GM21526 (cell line): ENCODE measurements at regions not wholly inside any gene's neighbourhood (a gene's known extent, or its start where the extent isn't known, plus 50 kb on each side); places are given as distances from the start of the nearest gene placed in this dataset.

ENCODE experiments used
- ATAC-seq: cut with Tn5 transposase; IDR thresholded peaks from one replicate; pipeline ENCODE4 v1.9.1; 2021; ENCODE audit warnings: moderate library complexity; ENCODE audit not compliant: unreplicated experiment, low FRiP score

DNA sequence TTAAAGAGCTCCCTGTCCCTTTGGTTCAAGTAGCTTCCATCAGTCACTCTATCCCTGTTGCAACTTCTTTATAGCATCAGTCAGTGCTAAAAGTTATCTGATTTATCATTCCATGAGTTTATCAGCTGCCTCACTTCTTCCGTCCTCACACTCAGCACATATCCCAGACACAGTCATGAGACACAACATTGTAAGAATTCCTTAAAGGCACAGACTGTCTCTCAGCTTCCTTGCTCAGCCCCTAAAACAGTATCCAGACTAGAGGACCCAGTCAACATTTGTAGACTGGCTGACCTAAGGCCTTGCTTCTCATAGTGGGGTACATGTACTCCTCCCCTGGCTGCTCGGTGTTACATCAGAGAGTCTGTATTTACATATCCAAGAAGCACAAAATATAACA, 164.9 kb upstream of the ADGRL2 start:
- ATAC-seq = no peak

DNA sequence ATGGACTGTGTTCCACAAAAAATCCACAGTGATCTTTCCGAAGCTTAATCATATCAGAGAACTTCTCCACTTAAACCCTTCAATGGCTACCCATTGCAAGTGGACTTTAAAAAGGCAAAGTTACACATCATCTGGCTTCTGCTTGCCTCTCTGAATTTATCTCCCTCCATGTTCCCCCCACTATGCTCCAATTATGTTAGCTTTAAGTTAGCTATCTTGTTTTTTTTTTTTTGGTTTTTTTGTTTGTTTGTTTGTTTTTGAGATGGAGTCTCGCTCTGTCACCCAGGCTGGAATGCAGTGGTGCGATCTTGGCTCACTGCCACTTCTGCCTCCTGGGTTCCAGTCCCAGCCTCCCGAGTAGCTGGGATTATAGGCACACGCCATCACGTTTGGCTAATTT, 166.4 kb upstream of the ADGRL2 start:
- no peak for ATAC-seq

DNA sequence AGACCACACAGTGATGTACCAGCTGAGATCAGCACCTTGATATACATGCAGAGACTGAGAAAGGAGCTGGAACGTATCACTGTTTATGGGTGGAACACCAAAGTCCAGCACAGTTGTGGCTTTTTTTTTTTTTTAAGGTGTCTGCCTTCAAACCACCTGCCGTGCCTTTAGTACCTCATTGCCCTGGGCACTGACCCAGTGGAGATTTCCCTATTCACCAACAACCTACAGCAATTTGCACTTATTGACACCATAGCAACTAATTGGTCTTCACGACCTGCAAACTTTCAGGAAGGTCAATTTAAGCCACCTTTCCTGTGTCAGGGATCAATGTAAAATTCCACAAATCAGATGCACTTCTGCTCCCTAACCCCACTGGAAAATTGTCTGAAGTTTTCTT, 181.6 kb upstream of the ADGRL2 start:
- ATAC-seq = no peak

DNA sequence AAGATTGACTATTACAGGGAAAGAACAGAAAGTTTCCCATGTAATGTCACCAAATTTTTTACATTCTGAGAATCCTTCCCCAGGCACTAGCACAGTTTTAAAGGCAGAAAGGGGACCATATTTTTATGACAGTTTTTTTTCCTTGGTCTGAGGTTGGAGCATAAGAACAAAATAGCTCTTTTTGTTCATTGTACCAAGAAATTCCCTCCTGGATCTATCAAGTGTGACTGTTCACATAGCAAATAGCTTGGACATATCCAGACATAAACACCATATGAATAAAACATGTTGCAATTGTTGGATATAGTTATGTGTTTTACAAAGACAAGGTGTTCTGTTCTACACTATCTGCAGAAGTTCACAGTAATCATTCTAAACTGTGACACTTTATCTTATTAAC, 182.4 kb upstream of the ADGRL2 start:
- ATAC-seq = no peak

DNA sequence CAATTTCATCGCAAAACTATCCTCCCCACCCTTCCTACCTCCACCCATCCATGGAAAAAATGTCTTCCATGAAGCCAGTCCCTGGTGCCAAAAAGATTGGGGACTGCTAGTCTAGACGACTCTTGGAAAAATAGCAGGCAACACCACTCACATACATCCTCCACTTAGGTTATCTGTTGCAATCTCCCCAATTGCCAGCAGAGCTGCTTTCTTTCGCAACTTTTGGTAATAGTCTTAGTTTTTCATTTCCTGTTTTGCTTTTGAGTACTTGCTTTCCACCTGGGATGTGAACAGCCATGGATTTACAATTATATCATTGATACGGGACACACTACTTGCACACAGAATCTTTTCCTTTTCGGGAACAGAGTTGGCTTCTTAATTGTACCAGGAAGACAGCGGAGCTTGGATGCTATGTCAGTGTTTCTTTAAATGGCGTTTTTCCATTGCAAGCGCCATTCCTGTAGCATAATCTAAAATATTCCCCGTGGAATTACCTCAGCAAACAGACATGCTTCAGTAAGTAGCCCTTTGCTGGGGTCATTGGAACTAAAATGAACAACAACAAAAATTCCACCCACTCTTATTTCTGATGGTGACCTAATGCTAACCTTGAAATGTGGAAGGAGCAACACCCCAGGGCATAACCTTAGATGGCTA, 183.3 kb upstream of the ADGRL2 start:
- ATAC-seq = no peak

DNA sequence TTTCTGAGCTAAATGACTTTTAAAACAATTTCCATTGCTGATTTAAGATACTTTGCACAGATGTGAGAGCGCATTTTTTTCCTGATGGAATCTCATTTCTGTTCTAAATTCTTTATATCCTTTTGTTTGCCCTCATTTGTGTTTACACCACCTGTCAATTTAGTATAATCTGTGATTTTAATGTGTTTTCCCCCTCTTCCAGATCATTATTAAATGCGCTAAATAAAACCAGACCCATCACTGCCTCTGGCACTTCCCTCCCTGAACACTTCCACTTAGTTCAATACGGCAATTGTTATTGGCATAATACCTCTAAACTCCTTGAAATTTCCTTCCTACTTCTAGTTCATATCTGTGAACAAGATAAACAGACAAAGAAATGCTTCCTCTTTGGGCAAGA, 186.9 kb upstream of the ADGRL2 start:
- no peak for ATAC-seq

DNA sequence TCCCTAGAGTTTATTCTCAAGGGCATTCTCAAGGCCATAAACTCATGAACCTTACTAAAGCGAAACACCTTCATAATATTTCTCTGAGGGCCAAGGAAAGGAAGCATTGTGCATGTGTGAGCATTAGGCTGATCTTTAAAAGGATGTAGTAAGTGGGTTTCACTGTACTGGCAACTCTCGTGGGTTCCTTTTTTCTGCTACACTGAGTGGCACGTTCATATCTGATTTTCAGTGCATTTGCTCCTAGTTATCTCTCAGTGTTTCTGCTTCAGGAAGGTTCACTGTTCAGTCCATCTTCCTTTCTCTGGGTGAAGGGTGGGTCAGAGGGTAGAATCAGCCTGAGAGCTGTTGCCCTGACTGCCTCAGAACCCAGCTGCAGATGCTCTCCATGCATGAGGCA, 192.8 kb upstream of the ADGRL2 start:
- no peak for ATAC-seq

DNA sequence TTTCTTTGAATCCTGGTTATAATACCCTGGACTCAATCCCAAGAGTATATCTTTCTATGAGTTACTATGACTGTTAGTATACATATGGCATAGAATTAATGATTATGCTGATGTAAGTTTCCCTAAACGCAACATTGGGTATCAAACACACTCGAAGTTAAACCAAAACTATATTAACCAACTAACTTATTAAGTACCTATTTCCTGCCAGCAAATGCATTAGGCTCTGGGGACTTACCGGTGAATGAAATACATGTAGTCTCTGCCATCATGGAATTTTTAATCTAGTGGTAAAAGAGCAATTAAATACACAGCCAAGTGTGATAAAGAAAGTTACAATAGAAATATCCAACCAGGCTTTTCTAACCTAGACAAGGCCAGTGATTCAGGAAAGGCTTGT, 193.6 kb upstream of the ADGRL2 start:
- no peak for ATAC-seq

DNA sequence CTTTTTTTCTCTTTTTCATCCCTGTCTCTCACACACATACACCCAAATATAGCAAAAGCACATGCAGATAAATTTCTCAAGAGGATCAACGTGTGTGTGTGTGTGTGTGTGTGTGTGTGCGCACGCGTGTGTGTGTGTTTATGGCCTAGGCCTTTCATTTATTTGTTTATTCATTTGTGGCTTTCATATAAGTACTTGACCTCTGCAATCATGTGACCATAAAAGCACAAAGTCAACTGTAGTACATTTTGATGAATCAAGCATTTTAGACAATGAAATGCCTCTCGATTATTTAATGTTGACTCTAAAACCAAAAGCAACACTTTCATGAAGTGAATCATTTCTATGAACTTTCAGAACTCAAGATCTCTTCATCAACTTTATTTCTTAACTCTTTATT, 194.1 kb upstream of the ADGRL2 start:
- no peak for ATAC-seq

DNA sequence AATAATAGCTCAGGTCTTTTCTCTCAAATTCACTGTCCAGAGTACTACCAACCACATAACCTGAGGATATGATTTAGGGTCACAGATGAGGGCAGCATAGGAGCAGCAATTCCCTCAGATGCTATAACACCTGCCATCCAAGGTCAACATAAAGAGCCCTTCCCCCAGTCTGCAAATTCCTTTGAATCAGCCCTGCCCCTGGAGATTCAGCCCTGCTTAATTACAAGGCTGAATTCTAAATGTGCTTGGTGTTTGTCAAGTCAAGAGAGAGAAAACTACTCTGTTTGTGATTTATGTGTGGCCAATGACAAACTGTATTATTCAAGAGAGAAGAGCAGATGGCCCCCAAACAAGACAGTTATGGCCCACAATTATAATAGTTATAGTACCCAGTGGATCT, 195.7 kb upstream of the ADGRL2 start:
- no peak for ATAC-seq

DNA sequence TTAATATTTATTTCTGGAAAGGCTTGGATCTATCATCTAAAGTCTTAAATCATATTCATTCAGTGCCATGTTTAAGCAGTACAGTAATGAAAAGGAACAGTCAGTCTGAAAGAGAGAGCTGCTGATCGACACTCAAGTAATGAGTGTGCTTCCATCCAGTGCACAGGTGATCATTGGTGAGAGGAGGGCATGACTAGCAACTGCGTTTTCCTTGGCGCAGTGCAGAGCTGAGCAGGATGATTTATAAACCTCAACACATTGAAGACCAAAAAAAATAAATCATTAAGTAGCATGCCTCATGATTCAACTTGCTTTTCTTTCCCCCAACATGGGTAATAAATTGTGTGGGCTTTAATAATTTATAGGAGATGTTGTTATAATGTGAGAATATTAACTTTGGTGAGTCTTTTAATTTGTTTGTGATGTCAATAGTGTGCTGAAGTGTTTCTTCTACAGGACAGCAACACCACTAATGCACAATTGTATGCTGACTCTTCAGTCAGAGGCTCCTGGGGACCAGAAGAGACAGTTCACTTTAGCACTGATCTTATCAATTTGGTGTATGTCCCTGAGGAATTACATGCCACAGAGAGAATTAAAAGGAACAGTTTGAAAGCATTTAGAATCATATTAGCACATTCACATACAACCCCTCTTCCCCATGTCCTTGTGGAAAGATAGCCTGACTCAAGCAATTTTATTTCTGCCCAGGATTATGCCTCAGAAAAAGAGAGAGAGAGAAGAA, 199.7 kb upstream of the ADGRL2 start:
- peak; percentile 54 for ATAC-seq

DNA sequence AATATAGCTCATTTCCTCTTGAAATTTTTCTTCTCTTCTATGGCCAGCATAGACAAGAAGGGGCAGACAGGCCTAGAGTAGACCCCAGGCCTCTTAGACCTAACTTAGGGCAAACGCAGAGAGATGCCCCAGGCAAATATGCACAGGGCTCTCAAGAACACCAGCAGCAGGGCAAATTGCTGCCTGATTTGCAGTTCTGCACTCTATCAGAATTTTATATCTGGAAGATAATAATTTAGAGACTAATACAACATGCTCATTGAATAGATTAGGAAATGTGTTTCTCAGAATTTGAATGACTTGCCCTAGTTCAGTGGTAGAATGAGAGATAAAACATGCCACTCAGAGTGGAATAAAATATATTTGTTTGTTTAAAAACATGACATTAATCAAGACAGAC, 200.4 kb upstream of the ADGRL2 start:
- no peak for ATAC-seq

DNA sequence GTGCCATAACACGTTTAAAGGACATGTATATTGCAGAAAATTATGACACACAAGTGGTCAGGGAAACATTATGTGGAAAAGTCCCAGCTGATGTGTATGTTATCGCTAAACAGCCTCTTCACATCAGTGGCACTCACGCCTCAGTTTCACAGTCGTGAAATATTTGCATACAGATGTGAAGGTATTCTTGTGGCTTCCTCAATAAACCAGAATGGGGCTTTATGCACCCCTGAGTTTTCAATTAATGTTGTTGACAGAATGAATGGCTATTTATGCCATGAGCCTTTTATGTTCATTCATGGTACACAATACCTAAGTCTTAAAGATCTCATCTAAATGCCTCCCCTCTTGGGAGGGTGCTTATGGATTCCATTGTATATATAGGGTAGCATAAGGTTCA, 202.1 kb upstream of the ADGRL2 start:
- ATAC-seq = peak; percentile 64

DNA sequence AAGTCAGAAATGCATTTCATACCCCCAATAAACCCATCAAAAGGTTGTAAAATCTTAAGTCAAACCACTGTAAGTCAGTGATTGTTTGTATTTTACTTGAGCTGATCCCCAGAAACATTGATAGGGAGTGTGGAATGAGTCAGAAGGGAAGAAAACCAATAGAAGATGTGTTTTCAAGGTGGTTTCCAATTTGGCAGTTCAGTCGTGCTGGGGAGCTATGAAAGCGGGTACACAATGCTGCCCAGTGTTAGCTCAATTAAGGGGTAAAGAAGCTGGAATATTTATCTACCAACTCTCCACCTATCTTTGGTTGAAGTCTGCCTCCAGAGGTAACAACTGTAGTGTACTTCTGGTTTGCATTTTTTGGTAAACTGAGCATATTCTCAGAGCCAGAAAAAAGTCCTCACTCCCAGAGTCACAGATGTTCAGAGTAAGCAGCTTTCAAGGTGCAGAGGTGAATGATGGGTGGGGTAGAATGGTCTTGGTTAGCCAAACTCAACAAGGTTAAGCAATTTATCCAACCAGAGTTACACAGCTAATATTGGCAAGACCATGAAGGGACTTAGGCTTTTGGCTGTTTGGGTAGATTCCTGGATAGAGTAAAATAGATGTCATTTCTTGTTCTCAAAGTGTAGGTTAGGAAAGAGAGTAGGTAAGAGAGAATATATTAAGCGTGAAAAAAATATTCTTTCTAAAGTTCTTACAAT, 202.9 kb upstream of the ADGRL2 start:
- ATAC-seq = no peak

DNA sequence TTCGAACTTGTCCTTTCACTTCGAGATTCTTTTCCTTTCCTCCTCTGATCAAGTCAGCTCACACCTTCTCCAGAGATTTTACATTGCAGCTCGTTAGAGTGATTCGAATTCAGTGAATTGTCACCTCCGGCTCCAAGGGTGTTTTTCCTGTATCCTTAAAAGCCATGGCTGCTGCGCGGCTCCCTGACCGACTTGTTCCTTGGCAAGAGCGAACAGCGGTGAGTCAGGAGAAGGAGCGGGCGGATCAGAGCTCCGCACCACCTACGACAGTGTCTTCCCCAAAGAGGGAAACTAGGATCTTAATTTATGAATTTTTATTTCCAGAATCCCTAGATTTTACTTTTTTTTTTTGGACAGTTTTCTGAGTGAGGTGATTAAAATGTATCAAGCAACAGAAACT, 204.4 kb upstream of the ADGRL2 start:
- ATAC-seq = no peak

DNA sequence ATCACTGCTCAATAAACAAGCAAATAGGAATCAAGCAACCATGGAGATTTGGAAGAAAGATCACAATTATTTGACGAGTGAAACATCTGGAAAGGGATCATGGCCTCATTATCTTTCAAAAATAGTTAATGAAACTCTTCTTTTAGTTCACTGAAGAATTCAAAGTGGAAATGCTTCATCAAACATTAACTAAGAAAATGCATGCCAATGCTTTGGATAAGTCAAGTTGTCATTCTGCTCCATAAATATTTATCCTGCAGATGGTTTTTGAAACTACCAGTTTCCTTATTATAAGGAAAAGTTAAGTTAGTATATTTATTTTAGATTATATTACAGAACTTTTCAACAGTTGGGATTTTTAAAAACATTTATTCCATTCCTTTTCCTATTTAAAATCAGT, 206.5 kb upstream of the ADGRL2 start:
- ATAC-seq = no peak

DNA sequence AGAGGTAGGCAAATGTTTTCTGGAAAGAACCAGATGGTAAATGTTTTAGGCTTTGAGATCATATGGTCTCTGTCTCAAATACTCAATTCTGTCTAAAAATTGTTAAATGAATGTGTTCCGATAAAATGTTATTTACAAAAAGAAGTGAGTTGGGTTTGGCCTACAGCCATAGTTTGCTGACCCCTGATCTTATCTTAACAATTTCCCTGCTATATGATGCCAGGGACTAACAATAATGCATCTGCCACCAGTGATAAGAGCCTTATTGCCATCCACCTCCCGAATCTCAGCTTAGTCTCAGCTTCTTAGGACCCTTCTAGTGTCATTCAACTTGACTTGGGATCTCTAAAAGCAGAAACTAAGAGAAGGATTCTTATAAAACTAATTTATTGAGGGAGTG, 208.5 kb upstream of the ADGRL2 start:
- ATAC-seq = no peak

DNA sequence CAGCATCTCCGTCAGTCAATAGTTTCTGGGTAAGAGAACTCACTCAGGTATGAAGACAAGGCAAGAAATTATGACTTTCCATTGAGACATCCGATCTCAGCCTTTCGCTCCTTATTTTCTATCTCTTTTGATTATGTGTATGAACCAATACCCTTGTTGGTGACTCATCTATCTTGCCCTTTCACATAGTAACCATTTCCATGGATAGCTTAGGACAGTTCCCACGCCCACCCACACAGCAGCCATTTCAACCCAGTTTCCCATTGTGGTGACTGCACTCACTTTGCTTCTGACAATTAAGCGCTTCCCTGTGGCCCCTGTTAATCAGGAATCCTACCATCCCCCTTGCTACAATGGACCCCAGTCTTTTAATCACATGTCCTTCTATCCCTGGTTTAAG, 210.6 kb upstream of the ADGRL2 start:
- no peak for ATAC-seq

DNA sequence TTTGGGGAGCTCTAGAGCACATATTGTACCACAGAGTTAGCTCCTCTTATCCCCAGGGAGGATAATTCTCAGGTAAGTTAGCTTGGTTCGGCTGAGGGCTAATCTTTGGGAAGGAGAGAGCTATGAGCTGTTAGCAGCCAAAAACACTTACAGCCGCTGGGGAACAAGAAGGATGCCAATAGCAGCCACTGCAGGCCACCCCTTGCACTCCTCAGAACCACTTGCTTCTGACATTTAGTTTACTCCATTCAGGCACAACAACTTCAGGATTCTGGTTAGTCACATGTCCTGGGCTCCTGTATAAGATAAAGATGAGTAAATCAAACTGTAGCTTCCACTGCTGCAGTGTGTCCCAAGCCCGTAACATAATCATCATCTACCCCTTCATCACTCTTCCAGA, 212.6 kb upstream of the ADGRL2 start:
- no peak for ATAC-seq

DNA sequence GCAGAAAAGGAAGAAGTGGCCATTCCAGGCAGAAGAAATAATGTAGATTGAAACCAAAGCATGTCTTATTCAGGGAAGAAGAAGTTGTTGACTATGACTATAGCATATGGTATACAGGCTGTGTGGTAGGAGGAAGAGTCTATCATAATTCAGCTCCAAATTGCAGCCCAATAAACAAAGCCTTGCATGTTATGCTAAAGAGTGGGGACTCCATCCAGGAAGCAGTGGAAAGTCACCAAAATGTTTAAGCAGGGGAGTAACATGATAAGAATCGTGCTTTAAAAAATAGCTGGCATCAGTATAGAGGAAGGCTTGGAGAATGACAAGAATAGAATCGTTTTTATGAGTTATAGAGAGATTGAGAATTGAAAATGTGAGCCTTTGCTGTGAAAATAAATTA, 213.3 kb upstream of the ADGRL2 start:
- no peak for ATAC-seq

DNA sequence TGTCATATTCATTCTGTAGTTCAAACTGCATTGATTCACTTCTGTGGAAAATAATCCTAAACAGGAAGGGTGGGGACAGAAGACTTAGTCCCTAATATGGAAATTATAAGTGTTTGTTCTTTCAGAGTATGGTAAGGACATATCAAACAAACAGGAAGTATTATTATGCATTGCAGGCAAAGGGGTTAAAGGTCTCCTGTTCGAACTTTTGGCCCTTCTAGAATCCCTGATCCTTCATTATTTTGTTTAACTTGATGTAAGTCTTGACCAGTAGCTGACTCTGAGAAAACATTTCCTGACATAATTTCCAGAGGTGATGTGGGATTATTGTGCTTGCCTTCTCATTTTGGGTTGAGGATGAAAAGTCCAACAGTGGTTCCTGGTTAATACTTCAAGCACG, 215.4 kb upstream of the ADGRL2 start:
- no peak for ATAC-seq

DNA sequence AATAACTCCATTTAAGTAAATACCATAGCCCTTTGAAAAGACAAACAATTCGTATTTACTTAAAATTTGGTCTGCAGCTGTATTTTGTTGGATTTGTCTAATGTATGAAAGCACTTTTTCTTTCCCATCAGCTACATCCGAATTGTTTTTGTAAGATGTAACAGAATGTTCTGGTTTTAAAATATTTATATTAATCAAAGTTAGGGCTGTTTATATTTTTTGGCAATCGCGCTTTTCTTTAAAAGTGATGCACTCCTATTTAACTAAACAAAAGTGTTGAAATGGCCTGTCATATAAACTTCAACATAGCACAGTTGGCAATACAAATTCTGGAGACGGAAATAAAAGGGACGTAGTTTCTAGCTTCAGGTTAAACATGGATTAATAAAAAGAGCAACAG, 216.3 kb upstream of the ADGRL2 start:
- ATAC-seq = no peak
